GM12872 (cell line): ENCODE measurements at regions not wholly inside any gene's neighbourhood (a gene's known extent, or its start where the extent isn't known, plus 50 kb on each side); places are given as distances from the start of the nearest gene placed in this dataset.

Experiments
- TF ChIP-seq, protein P1 (sequence below): IDR thresholded peaks from 3 replicates; pipeline ENCODE4 v1.5.1; 2011; ENCODE audit warnings: low read depth, mild to moderate bottlenecking, low read length, moderate library complexity; ENCODE audit not compliant: insufficient read depth

DNA sequence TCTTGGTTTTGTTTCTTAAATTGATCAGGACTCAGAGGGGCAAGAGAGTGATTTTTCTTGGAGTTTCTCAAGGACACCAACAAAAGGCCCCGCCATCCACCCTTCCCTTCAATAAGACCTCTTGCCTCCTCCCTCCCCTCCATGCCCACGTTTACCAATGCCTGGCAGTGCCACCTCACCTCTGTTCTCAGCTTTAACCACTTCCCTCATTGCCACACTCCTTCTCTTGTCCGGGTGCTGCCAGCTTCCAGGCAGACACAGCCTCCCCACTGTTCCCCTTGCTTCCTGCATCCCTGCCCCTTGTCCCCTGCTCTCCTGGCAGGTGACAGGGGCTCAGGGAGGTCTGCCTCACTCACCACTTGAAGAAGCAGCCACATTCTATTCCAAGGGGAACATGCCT is 90.8 kb downstream of the LHX2 start:
- TF ChIP-seq, protein P1, sequence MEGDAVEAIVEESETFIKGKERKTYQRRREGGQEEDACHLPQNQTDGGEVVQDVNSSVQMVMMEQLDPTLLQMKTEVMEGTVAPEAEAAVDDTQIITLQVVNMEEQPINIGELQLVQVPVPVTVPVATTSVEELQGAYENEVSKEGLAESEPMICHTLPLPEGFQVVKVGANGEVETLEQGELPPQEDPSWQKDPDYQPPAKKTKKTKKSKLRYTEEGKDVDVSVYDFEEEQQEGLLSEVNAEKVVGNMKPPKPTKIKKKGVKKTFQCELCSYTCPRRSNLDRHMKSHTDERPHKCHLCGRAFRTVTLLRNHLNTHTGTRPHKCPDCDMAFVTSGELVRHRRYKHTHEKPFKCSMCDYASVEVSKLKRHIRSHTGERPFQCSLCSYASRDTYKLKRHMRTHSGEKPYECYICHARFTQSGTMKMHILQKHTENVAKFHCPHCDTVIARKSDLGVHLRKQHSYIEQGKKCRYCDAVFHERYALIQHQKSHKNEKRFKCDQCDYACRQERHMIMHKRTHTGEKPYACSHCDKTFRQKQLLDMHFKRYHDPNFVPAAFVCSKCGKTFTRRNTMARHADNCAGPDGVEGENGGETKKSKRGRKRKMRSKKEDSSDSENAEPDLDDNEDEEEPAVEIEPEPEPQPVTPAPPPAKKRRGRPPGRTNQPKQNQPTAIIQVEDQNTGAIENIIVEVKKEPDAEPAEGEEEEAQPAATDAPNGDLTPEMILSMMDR: no peak

DNA sequence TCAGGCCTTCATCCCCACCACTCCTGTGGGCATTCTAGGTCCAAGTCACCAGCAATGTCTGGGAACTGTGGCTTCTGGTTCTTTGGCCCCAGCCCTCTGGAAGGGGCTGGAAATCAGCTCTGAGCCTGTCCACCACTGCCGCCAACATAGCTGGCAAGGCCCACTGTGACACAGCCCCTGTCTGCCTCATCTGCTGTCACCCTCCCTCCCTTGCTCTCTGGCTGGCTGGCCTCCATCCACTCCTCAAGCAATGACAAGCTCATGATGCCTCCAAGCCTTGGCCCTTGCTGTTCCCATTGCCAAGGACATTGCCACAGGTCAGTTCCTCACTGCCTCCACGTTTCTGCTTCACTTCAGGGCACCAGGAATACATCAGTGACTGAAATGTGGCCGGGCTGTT is 93.7 kb downstream of the LHX2 start:
- TF ChIP-seq, protein P1: no peak

DNA sequence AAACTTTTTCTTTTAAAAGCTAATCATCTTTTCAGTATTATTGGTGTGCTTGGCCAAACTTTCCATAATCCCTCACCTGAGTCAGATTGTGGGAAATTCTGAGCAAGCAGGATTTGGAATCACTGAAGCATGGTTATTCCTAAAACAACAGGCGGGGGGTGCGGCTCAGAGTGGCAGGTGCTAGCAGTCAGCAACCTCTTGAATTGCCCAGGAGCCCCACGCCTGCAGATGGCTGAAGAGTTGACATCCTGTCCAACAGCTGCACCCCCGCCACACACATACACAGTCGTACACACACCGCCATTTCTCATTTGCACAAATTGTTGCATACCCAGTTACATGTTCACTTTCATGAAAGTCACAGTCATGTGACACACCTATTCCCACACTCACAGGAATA is 96.6 kb downstream of the LHX2 start:
- TF ChIP-seq, protein P1: no peak

DNA sequence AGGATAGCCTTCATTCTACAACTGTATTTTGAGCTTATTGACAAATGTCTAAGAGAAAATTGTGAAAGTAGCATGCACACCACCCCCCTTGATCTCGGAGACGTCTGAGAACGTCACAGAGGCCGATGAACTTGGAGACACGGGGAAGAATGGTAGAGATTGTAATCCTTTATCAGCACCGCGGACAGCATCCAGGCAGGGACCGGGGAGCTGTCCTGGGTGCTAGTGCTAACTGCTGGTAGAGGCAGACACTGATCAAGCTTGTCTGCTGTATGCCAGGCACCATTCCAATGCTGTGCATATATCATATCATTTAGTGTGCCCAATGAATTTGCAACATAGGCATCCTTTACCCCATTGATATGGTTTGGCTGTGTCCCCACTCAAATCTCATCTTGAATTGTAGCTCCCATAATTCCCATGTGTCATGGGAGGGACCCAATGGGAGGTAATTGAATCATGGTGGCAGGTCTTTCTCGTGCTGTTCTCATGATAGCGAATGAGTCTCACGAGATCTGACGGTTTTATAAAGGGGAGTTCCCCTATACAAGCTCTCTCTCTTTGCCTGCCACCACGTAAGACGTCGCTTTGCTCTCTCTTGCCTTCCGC is 98.8 kb downstream of the LHX2 start:
- TF ChIP-seq, protein P1: no peak

DNA sequence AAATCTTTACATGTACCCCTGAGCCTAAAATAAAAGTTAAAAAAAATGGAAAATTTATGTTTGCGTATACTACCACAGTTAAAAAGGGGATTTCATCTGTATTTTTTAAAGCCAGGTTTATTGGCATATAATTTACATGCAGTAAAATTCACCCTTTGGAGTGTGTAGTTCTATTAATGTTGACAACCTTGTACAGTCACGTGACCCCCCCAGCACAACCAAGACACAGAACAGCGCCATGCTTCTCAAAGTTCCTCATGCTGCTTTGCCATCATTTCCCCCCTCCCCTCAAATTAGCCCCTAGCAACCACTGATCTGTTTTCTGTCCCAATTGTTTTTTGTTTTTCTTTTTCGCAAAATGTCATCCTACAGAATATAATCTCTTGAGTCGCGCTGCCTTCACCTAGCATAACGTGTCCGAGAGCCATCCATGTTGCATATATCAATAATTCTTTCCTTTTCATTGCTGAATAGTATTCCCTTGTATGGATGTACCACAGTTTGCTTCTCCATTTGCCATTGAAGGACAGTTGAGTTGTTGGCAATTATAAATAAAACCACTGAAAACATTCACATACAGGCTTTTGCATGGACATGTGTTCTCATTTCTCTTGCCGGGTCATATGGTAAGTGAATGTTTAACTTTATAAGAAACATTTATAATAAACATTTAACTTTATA is 105.3 kb downstream of the LHX2 start:
- TF ChIP-seq, protein P1: no peak

DNA sequence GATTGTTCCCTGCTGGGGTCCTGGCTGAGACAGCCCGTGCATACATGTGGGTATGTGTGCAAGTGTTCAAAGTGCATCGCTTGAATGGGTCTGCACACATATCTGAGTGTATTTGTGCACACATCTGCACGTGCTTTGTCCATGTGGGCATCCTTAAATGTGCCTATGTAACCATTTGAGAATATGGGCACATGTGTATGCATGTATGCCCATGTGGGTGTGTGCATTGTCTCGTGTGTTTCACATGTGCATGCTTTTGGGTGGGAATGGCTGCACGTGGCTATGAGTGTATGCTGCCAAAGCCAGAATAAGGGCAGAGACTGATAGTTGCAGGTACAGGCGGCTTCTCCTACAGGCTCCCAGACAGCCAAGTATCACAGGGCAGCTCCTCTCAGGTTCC is 107.3 kb downstream of the LHX2 start:
- TF ChIP-seq, protein P1: no peak

DNA sequence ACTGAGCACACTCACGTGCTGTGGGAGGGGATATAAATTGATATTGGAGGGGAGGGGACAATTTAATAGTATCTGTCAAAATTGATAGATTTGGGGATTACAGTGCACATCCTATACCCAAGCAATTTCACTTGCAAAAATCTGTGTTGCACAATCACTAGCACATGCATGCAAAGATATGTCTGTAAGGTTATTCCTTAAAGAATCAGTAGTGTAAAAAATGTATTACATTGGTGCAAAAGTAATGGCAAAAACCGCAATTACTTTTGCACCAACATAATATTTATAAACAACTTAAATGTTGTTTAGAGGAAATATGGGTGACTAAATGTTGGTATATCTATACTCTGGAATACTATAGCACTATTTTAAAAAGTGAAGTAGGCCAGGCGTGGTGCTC is 108.7 kb downstream of the LHX2 start:
- TF ChIP-seq, protein P1: no peak
